GM12892 (cell line): ENCODE measurements at regions not wholly inside any gene's neighbourhood (a gene's known extent, or its start where the extent isn't known, plus 50 kb on each side); places are given as distances from the start of the nearest gene placed in this dataset.

ENCODE experiments used
- DNase-seq: peaks from one replicate; pipeline ENCODE4 v3.0.0; 2011; ENCODE audit not compliant: insufficient read length
- FAIRE-seq: peaks from 2 replicates; lab custom pipeline; 2011; peaks lifted over from hg19 to GRCh38; lab: Jason Lieb, UNC
- POLR2A ChIP-seq: IDR thresholded peaks from 2 replicates; pipeline ENCODE4 v1.6.1; 2011; ENCODE audit warnings: low read depth, low read length, control low read depth
- POLR2AphosphoS5 ChIP-seq: IDR thresholded peaks from 2 replicates; pipeline ENCODE4 v1.6.1; 2011; ENCODE audit warnings: low read depth, low read length, control low read depth
- TAF1 ChIP-seq: IDR thresholded peaks from 2 replicates; pipeline ENCODE4 v1.6.1; 2011; ENCODE audit warnings: low read depth, mild to moderate bottlenecking, control low read depth, low read length, borderline replicate concordance

DNA sequence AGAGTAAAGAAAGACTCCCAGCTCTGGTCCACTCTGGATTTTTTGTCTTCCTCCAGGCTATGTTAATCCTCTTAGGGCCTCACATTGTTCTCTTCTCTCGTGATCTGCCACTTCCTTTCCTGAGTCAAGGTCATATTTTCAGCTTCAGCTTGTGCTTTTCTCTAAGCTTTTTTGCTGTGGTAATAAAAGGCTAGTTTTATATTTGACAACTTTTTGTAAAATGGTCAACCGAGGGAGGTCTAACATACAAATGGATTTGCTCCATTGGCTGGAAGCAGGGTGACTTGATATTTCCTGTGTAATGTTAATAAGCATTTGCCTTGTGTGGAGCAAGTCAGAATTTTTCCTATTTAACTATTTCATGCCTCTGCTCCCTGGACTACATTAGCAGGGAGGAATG is 239.7 kb downstream of the RAB28 start:
- no peak for FAIRE-seq
- no peak for DNase-seq
- TF ChIP-seq POLR2AphosphoS5: no peak
- TF ChIP-seq TAF1: no peak
- TF ChIP-seq POLR2A: no peak

DNA sequence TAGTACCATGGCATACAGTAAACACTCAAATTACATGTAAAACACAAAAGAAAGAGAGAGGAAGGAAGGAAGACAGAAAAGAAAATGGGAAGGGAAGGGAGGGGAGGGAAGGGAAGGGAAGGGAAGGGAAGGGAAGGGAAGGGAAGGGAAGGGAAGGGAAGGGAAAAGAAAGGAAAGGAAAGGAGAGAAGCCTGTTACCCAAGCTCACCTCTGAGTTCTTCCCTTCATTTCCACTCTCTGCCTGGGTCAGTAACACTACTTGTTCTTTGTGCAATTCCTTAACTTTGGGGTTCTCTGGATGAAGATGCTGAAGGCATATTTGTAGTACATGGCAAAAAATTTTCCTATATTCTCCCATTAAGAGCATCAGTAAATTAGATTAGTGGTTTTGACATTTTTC is 241.0 kb downstream of the RAB28 start:
- FAIRE-seq (no peak), DNase-seq (no peak)
- TF ChIP-seq POLR2AphosphoS5: no peak
- no peak for TF ChIP-seq TAF1
- no peak for TF ChIP-seq POLR2A

DNA sequence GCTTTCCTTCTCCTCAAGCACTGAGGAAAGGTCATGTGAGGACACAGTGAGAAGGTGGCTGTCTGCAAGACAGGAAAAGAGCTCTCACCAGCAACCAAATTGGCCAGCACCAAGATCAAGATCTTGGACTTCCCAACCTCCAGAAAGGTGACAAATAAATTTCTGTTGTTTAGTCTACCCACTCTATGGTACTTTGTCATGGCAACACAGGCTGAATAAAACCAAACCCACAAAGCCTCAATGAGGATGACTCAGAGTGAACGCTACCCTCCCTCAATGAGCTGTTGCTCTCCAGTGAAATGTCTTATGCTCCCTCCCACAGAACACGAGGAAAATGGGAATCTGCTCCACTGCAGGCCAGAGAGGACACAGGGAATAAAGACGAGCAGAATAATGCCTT is 244.1 kb downstream of the RAB28 start:
- TF ChIP-seq POLR2A (no peak), POLR2AphosphoS5 (no peak), TAF1 (no peak)
- DNase-seq (no peak), FAIRE-seq (no peak)

DNA sequence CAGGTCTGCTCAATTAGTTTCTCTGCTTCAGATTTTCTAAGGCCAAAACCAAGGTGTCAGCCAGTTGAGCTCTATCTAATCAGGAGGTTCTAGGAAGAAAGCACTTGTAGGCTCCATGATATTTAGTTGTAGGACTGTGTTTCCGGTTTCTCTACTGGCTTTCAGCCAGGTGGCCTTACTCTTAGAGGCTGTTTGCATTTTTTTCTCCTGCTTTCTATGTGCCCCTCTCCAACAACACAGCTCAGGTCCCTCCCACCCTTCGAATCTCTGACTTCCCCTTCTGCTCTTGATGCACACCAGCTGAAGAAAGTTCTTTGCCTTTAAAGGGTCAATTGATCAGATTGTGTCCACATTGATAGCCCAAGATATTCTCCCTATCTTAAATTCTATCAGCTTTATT is 245.2 kb downstream of the RAB28 start:
- DNase-seq: no peak
- FAIRE-seq: no peak
- TF ChIP-seq TAF1: no peak
- TF ChIP-seq POLR2AphosphoS5: no peak
- TF ChIP-seq POLR2A: no peak

DNA sequence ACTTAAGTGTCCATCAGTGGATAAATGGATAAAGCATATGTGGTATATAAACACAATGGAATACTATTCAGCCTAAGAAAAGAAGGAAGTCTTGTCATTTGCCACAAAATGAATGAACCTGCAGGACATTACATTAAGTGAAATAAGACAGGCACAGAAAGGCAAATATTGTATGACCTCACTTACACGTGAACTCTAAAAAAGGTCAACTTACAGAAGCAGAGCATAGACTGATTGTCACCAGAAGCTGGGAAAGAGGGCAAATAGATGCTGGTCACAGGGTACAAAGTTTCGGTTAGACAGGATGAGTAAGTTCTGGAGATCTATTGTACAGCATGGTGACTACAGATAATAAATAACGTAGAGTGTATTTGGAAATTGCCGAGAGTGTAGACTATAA is 247.7 kb downstream of the RAB28 start:
- DNase-seq (no peak), FAIRE-seq (no peak)
- no peak for TF ChIP-seq POLR2A
- TF ChIP-seq TAF1: no peak
- no peak for TF ChIP-seq POLR2AphosphoS5

DNA sequence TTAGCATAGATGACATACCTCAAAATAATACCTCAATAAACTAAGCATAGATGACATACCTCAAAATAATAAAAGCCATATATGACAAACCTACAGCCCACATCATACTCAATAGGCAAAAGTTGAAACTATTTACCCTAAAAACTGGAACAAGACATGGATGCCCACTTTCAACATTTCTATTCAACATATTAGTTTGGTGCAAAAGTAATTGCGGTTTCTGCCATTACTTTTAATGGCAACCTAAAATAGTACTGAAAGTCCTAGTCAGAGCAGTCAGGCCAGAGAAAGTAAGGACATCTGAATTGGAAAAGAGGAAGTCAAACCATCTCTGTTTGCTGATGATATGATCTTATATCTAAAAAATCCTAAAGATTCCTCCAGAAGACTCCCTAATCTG is 250.4 kb downstream of the RAB28 start:
- DNase-seq (no peak), FAIRE-seq (no peak)
- TF ChIP-seq POLR2A (no peak), POLR2AphosphoS5 (no peak), TAF1 (no peak)

DNA sequence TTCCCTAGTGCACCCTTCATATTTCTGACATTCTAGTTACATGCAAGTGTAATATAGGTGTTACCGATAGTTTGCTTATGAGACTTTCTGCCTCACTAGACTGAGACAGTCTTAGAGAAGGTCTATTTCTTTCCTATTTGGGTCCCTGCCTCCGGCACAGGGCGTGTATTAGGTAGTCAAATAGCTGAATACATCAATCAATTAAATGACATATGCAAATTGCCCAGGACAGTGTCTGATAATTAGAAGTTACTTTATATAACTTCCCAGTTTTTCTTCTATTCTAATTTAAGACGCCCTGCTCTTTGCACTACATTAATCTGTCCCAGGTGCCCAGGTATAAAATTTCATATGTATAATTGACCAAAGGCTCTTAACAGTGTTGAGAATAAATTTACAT is 264.2 kb downstream of the RAB28 start:
- TF ChIP-seq POLR2AphosphoS5 (no peak), POLR2A (no peak), TAF1 (no peak)
- no peak for DNase-seq
- FAIRE-seq: no peak

DNA sequence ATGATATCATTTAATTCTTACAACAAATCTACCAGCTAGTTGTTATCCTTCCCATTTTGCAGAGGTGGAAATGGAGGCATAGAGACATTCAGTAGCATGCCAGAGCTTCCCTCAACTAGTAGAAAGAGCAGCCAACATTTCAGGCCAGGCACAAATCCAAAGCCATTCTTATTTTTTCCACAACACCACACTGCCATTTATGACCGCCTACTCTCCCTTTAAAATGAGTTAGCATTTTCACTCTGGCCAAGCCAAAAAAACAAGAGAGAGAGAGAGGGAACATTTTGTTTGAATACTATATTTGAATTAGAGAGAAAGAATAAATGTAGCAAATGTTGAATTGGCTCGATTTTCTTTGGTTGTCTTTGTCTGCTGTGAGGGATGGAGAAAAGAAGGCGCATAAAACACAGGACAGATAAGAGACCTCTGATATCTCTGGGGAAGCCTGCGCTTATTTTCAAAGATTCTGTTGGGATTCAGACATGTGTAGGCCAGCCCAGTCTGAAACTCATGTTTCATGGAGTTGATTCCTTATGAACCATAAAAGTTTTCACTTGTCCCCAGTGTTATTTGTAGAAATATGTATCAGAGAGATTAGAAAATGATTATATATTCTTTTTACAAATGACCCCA is 265.7 kb downstream of the RAB28 start:
- no peak for FAIRE-seq
- TF ChIP-seq POLR2A: no peak
- TF ChIP-seq POLR2AphosphoS5: no peak
- TF ChIP-seq TAF1: no peak
- DNase-seq: no peak

DNA sequence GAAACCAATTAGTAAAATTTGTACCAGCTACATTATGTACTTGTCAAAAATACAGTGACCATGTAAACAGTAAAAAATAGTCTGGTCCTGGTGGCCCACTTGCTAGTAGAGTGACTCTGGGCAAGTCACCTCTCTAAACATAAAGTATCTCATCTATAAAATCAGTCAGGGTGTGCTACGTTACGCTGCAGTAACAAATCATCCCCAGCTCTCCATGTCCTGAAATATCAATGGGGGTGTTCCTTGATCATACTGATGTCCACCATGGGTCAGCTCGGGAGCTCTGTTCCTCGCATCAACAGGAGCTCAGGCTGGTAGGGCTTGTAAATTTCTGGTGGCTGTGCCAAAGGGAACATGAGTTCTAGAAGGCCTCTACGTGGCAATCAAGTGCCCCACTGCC is 268.6 kb downstream of the RAB28 start:
- FAIRE-seq: no peak

DNA sequence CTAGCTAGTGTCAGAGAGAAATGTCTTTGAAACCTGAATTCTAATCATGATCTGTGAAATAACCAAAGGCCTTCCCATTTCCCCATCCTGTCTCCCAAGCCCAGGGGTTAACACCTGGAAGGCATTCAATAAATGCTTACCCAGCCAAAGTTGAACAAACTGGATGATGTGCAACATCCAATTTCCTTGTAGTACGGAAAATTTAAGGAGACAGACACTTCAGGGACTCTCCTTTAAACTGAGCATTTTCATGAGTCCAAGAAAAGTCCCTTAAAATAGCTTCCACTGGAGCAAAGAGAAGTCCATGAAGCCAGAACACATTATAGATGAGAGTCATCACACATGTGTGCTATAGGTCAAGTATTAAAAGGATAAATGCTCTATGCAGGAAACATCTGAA is 271.2 kb downstream of the RAB28 start:
- TF ChIP-seq POLR2A: no peak
- TF ChIP-seq POLR2AphosphoS5: no peak
- TF ChIP-seq TAF1: no peak
- FAIRE-seq (no peak), DNase-seq (no peak)

More for the DNA sequence above, 268.6 kb downstream of the RAB28 start:
- DNase-seq: no peak
- TF ChIP-seq TAF1: no peak
- no peak for TF ChIP-seq POLR2AphosphoS5
- TF ChIP-seq POLR2A: no peak

DNA sequence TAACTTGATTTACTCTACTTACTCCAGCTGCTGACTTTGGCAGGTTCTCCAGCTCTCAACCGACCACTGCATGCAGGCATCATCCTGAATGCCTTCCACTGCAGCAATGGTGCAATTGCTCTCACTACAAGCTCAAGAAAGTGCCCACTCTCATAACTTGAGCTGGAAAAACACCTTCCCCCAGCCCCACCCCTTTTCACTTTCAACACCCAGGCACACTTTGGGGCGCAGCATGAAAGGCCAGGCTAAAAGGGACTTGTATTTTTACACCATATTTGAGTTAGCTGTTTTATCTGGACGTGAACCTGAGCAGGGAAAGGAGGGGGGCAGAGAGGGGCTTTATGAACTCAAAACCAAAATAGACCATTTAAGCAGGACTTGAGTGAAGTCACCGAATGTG is 274.5 kb downstream of the RAB28 start:
- DNase-seq (no peak), FAIRE-seq (no peak)
- no peak for TF ChIP-seq POLR2AphosphoS5
- no peak for TF ChIP-seq TAF1
- TF ChIP-seq POLR2A: no peak

DNA sequence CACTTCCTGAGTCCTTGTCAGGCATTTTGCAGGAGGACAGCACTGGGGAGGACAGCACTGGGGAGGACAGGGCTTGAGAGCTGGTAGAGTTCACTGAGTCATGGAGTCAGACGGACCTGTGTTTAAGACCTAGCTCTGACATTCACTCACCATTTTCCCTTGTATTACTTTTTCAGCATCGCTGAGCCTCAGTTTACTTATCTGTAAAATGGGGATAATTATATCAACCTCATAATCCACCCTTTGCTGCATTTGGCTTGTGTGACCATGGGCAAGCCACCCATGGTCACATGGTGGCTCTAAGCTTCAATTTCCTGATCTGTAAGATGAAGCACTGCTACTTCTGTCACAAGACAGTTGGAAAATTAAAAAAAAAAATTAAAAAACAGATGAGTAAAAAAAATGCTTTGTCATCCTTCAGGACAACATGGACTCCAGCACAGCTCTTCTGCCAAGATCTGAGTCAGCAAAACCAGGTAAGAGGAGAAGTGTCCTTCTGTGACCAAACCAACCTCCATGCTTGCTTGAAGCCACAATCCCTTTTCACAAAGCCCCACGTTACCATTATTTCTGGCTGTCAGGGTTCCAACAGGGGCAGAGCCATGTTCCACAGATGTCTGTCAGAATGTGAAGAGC is 275.5 kb downstream of the RAB28 start:
- TF ChIP-seq POLR2A (no peak), POLR2AphosphoS5 (no peak), TAF1 (no peak)
- FAIRE-seq (no peak), DNase-seq (no peak)
